Cerebellar cortex (tissue), 1 donor: ENCODE measurements at regions not wholly inside any gene's neighbourhood (a gene's known extent, or its start where the extent isn't known, plus 50 kb on each side); places are given as distances from the start of the nearest gene placed in this dataset.

Experiments
- DNase-seq: peaks from one replicate; pipeline ENCODE4 v3.0.0-alpha.2; 2015; ENCODE audit warnings: low spot score

DNA sequence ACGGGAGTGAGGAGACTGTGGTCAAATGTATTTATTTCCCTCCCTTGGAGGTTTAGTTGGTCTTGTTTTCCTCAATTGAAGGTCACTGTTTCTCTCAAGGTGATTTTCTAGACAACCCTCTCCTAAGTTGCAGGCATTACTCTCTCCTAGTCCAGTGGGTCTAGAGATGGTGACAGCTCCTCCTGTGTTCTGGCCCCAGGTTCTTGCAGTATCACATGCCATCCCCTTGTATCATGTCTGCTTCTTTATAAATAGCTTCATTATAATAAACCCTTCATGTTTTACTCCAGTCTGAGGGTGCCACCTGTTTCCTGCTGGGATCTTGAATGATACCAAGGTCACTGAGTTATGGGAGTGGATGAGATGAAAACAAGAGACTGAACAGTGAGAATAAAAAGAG lies 208.0 kb upstream of the KCNN2 start:
- DNase-seq, result no peak

DNA sequence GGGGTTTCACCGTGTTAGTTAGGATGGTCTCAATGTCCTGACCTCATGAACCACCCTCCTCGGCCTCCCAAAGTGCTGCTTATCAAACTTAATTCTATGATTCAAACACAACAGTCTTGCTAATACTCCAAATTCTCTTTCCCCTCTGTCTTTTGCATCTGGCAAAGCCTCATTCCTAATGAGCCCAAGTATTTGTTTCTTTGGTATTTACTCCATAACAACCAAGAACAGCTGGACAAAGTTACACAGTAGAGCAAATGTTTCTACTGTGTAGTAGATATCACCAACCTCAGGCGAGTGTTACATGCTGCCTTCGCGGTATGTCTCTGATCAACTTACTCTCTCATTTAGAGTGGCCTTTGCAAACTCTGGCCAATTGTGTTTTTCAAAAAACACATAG lies 195.8 kb upstream of the KCNN2 start:
- DNase-seq, result no peak

DNA sequence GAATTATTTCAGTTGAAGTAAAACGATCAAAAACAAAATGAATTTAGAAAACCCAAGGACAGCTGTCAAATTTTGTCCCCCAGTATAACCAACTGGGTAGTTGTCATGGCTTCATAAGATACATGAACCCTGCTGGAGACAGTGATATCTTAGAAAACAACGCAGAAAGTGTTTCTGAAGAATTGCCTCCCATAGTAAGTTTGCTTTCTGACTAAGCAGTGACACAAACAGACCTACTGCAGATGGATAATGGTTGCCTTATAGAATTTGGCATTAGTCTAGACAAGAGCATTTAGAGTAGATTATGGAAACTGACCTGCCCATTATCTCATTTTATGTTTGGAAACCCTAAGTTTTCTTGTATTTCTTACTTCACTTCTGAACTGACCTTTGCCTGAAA lies 187.7 kb upstream of the KCNN2 start:
- no peak for DNase-seq

DNA sequence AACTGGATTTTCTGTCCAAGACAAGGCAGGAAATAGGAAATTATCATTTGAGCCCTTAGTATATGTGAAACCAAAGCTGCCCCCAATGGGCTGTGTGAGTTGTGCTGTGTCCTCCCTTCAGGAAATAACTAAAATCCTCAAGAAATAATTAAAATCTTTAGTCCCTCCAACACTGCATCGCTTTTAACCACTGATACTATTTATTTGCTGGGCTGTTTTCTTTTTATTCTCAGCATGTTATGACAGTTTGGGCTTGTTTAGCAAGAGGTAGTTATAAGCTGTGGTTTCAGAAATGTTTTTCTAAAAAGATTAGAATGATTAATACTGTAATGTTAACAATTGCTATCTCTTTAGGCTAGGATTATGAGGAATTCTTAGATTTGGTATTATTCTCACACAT lies 187.0 kb upstream of the KCNN2 start:
- DNase-seq, result no peak

- DNase-seq, result no peak
Observed at GRCh38 chr5:114176356-114176755, 185.5 kb upstream of the KCNN2 start.

- DNase-seq, result no peak
Observed at GRCh38 chr5:114179134-114179533, 182.7 kb upstream of the KCNN2 start.

GRCh38 chr5:114184006-114184405 lies 177.9 kb upstream of the KCNN2 start:
- no peak for DNase-seq

DNA sequence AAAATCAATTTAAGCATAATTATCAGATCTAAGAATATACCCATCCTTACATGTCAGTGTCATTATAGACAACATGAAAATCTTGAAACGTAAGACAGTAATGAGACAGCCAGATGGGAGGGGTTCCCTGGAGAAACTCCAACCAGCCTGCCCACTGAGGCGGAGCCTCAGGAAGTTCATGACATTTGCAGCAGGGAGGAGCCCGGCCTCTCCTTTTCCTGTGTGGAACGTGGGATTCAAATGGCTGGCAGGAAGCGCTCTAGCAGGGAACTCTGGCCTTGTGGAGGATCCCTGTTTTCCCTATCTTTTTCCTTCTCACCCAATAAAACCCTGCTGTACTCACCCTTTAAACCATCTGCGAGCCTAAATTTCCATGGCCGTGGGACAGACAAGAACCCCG lies 176.6 kb upstream of the KCNN2 start:
- no peak for DNase-seq

DNA sequence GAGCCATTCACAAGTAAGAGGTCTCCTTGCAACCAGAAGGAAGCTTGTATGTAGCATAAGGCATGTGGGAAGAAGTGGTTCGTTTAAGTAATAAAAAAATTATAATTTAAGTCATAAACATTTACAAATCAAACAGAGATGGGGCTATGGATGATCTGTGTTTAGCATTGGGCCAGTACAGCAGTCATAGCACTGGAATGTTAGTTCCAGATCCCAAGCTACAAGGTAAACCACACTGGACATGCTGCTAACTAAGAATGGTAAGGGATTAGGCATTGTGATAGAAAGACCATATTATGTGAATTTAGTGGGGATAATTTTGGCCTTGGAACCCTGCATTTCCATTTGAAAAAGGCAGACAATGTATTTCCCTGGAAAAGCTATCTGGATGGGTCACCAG lies 170.4 kb upstream of the KCNN2 start:
- DNase-seq, result no peak

- DNase-seq, result no peak
Observed at GRCh38 chr5:114192108-114192507, 169.8 kb upstream of the KCNN2 start.

DNA sequence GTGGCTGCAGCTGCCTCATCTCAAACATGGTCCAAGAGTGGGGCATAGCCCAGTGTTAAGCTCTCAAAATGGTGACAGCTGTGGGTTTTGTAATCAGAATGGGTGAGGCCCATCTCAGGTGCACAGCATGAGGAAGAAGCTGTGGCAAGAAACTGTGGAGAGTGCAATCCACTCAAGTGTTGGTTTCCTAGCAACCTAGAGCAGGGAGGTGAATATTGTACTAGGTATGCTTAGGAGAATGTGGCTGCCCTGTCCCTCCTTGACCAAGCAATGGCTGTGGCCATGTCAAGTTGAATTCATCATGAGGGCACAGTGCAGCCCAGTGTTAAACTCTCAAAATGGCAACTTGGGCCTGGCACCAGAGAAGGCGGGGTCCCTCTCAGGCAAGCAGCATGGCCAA lies 160.5 kb upstream of the KCNN2 start:
- DNase-seq, result no peak

DNA sequence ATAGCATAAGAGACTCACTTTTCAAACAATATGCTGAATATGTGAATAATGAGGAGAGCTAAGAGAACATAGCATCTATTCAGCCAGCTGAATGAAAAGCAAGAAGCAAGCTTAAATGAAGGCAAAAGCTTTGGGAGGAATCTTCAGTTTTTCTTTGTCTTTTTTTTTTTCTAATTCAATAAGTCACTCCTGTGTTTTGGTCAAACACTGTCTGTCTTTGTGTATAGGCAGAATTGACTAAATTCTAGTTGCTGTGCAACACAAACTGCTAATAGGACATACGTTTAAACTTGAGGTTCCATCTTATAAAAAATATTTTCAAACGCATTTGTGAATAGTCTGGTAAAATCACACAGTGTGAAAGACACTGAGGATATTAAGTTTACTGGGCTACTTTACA lies 156.9 kb upstream of the KCNN2 start:
- no peak for DNase-seq

- DNase-seq, result no peak
Observed at GRCh38 chr5:114206640-114207039, 155.2 kb upstream of the KCNN2 start.

- DNase-seq, result no peak
Observed at GRCh38 chr5:114207615-114208014, 154.3 kb upstream of the KCNN2 start.

- no peak for DNase-seq
Observed at GRCh38 chr5:114208120-114208519, 153.8 kb upstream of the KCNN2 start.

DNA sequence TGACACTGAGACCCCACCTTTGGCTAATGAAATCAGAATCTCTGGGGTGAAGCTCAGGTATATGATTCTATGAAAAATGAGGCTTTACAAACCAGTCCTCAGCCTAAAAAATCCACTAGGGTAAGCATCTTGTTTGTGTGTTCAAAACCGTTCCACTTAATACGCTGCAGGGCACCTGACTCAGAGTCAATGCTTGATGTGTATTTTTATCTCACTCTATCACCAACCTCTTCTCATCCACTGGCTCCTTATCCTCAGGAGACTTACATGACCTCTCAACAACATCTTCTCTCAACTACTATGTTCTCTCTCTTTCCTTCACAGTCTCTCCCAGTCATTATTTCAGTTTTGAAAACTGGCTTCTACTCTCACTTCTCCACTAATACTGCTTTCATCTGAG lies 153.3 kb upstream of the KCNN2 start:
- no peak for DNase-seq

DNA sequence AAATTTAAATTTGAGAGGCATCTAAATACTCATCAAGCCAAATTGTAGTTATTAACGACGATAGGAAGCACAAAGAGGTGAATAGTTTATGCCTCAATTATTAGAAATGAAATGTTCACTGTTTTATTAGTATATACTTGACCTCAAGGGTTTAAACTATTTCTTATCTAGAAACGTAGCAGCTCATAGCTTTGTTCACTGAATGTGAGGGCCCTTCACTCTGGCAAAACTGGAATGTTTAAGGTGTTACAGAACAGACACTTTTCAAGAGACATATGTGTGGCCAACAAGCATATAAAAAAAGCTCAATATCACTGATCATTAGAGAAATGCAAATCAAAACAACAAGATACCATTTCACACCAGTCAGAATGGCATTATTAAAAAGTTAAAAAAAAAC lies 151.2 kb upstream of the KCNN2 start:
- DNase-seq, result no peak

GRCh38 chr5:114221807-114222206 lies 140.1 kb upstream of the KCNN2 start:
- no peak for DNase-seq

DNA sequence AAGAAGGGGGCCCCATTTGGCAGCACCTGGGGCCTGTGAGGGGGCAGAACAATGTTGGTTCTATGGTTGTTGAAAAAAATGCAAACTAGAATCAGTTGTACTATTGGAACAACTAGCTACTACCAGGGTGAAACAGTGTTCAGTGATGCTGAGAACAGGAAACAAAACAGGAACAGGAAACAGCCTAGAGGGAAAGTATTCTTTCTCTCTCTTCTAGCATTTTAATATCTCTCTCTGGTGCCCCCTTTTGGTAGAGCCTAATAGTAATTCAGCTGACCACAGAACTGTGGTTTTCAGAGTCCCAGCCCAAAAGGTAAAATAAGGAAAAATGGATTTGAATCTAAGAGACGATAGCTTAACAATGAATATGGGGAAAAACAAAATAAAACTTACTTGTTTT lies 138.0 kb upstream of the KCNN2 start:
- DNase-seq, result no peak

DNA sequence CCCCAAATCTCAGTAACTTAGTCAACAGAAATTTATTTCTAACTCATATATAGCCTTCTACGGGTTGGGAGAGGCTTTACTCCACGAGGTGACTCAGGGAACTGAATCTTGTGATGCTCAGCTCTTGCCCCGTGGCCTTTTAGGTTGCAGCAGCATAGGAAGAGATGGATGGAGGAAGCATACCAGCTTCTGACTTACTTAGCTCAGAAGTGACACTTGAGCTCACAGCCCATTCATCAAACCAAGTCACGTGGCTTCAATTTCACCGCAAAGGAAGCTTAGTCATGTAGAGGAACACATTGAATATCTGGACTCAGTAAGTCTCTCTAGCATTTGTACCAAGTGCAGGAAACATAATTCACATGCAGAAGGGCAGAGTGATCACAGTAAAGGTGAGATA lies 124.1 kb upstream of the KCNN2 start:
- DNase-seq, result no peak

GRCh38 chr5:114238771-114239313 lies 123.0 kb upstream of the KCNN2 start:
- no peak for DNase-seq

DNA sequence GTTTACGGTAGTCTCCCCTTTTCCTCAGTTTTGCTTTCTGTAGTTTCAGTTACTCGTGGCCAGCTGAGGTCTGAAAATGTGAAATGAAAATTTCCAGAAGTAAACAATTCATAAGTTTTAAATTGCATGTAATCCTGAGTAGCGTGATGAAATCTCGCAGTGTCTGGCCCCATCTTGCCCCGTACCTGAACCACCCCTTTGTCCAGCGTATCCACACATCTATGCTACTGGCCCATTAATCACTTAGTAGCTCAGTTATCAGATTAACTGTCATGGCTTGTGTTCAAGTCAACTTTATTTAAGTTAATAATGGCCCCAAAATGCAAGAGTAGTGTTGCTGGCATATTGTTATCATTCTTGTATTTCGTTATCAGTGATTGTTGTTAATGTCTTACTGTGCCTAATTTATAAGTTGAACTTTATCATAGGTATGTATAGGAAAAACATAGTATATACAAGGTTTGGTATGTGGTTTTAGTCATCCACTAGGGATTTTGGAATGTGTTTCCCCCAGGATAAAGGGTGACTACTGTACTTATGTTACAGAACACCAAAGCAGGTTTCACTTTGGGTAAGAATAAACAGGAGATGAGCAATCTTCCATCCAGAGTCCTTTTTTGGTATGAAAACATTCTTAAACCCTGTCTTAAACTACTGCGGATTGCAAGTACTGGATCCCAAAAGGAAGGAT lies 118.4 kb upstream of the KCNN2 start:
- no peak for DNase-seq

DNA sequence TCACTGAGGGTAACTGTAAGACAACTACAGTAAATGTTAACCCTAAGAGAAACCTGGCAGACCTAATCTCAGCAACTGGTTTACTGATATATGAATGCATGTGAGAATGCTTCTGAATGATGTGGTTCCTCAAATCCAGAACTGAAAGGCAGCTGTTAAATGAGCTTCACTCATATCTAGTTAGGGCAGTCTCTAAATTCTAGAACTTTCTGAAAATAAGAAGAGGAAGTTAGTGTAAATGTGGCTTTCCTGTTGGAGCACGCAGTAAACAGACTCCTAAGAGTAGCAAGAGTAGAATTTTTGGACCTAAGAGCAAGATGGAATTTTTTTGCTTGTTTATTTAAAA lies 117.9 kb upstream of the KCNN2 start:
- DNase-seq, result no peak

DNA sequence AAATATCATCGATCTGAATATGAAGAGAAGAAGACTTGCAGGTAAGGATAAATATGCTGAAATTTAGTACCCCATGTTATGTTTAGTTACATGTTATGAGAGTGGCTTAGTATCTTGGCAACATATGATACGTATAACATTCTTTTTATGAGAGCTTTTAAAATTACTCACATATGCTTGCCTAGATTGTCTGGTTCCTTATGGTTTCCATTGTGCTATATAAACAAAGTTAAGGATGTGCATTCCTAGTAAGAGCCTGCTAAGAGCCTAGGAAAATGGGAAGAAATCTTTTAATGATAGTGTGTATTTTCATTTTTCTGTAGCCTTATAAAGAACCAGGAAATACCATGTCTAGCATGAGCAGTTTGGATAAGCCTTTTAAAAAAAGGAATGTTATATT lies 112.0 kb upstream of the KCNN2 start:
- no peak for DNase-seq

DNA sequence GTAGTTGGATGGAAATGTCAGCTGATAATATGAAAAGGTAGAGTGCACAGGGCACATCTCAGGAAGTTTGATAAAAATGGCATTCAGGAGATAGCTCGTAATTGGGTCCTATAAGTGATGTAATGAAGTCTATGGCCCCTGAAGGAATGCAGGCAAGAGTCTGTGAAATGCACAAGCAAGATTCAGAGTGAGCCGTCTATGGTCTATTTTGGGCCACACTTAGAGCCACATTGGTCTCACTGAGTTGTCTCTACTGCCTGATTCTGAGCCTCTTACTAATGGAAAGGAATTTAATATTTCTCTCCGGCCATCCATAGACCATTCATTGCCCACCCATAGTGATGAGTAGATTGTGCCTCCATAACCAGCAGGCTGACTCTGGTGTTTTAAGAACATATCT lies 111.3 kb upstream of the KCNN2 start:
- no peak for DNase-seq
